Retinal pigment epithelial cell (primary cell): ENCODE measurements at regions not wholly inside any gene's neighbourhood (a gene's known extent, or its start where the extent isn't known, plus 50 kb on each side); places are given as distances from the start of the nearest gene placed in this dataset.

ENCODE experiments used
- DNase-seq: peaks from one replicate; pipeline ENCODE4 v3.0.0-alpha.2; 2010; ENCODE audit warnings: low read depth
- H3K4me3 ChIP-seq: 2 replicates; pipeline ENCODE4 v1.5.1; 2011; ENCODE audit warnings: mild to moderate bottlenecking, low read length, control low read depth, moderate library complexity
- TF ChIP-seq, protein P1 (sequence below): conservative IDR thresholded peaks from 2 replicates; pipeline ENCODE4 v1.5.1; 2011; ENCODE audit warnings: low read depth, low read length, control low read depth, inconsistent platforms

DNA sequence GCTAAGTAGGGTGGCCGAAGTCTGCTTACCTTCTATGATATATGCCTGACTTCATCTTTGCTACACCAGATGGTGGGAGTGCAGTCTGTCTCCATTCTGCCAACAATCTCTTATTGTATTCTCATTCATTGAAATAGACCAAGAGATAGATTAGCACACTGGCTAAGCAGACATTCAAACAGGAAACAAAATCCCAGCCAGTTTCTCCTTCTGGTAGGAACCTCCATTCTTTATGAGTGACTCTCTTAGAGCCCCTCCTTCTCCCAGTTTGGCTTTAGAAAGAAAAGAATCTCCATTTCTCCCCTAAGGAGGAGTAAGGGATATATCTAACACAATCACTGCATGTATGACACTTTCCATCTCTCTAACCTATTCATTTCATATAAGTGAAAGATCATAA is 118.9 kb upstream of the COL5A2 start:
- no peak overlapping the region for H3K4me3 ChIP-seq
- TF ChIP-seq, protein P1, sequence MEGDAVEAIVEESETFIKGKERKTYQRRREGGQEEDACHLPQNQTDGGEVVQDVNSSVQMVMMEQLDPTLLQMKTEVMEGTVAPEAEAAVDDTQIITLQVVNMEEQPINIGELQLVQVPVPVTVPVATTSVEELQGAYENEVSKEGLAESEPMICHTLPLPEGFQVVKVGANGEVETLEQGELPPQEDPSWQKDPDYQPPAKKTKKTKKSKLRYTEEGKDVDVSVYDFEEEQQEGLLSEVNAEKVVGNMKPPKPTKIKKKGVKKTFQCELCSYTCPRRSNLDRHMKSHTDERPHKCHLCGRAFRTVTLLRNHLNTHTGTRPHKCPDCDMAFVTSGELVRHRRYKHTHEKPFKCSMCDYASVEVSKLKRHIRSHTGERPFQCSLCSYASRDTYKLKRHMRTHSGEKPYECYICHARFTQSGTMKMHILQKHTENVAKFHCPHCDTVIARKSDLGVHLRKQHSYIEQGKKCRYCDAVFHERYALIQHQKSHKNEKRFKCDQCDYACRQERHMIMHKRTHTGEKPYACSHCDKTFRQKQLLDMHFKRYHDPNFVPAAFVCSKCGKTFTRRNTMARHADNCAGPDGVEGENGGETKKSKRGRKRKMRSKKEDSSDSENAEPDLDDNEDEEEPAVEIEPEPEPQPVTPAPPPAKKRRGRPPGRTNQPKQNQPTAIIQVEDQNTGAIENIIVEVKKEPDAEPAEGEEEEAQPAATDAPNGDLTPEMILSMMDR: no peak
- no peak for DNase-seq

DNA sequence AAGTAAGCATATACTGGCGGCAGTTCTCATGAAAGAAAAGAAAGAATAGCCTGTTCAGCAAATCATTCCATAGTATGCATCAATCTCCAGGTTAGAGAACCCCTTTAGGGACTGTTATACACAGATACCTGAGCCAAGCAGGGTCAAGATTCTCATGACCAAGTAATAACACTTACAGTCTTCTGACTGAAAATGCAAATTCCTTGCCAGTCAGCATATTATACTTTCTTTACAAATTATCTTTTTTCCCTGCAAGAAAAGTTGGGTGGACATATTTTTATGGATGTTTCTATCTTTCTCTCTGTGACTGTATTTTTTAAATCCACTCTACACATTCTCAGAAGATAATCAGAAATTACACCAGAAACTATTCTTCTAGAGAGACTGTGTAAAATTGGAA is 120.4 kb upstream of the COL5A2 start:
- TF ChIP-seq, protein P1: no peak
- no peak for DNase-seq
- no peak overlapping the region for H3K4me3 ChIP-seq

DNA sequence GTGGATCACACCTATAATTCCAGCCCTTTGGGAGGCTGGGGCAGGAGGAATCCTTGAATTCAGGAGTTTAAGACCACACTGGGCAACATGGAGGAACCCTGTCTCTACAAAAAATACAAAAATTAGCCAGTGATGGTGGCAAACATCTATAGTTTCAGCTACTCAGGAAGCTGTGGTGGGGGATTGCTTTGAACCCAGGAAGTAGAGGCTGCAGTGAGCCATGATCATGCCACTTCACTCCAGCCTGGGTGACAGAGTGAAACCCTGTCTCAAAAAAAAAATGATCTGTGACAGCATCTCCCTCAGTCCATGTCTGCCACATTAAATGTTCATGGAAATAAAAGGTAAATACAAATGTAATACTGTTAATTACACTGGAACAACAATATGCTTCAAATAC is 121.4 kb upstream of the COL5A2 start:
- no peak overlapping the region for H3K4me3 ChIP-seq
- no peak for DNase-seq
- TF ChIP-seq, protein P1: no peak

DNA sequence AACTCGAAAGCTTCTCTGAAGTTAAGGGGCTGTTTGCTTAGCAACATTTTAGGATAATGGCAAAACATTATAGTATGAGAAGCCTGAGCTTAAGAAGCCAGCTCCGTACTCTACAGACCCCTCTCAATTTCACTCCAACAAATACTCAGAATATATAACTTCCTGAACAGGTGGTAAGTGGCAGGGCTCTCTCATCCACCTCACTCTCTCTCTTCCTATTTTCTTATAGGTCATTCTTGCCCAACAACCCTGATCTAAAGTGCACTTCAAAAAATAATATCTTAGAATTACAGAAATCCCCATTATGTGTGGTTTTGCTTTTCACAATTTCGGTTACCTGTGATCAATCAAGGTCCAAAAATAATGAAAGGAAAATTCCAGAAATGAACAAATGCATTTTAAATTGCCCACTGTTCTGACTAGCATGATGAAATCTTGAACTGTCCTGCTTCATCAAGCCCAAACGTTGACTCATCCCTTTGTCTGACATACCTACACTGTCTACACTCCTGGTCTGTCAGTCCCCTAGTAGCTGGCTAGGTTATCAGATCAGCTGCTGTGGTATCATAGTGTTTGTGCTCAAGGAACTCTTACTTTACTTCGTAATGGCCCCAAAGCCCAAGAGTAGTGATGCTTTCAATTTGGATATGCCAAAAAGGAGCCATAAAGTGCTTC is 122.8 kb upstream of the COL5A2 start:
- H3K4me3 ChIP-seq: no peak overlapping the region
- DNase-seq: no peak
- TF ChIP-seq, protein P1: no peak

DNA sequence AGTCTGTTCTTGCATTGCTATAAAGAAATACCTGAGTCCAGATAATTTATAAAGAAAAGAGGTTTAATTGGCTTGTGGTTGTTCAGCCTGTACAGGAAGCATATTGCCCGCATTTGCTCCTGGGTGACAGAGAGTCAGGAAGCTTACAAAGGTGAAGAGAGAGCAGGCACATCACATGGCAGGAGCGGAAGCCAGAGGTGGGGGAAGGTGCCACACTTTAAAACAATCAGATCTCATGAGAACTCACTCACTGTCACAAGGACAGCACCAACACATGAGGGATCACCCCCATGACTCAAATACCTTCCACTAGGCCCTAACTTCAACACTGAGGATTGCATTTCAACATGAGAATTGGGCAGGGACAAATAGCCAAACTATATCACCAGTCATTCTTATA is 124.8 kb upstream of the COL5A2 start:
- TF ChIP-seq, protein P1: no peak
- H3K4me3 ChIP-seq: no peak overlapping the region
- no peak for DNase-seq

DNA sequence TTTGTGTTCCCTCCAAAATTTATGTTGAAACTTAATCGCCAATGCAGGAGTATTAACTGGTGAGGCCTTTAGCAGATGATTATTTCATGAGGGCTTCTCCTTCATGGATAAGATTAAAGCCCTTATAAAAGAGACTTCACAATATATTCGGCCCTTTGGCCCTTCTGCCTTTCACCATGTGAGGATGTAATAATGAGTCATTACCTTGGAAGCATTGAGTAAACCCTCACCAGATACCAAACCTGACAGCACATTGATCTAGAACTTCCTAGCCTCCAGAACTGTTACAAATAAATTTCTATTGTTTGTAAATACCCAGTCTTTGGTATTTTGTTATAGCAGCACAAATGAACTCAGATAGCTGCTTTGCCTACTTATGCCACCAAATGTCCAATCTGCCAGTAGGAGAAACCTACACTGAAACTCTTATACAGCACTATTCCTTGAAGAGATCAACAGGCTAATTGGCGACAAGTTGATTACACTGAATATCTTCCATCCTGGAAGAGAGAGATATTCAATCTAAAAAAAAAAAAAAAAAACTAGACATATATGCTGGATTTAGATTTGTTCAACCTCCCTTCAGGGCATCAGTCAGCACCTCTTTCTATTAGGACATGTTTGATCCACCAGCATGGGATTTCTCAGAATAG is 125.9 kb upstream of the COL5A2 start:
- no peak for DNase-seq
- H3K4me3 ChIP-seq: no peak overlapping the region
- TF ChIP-seq, protein P1: no peak

DNA sequence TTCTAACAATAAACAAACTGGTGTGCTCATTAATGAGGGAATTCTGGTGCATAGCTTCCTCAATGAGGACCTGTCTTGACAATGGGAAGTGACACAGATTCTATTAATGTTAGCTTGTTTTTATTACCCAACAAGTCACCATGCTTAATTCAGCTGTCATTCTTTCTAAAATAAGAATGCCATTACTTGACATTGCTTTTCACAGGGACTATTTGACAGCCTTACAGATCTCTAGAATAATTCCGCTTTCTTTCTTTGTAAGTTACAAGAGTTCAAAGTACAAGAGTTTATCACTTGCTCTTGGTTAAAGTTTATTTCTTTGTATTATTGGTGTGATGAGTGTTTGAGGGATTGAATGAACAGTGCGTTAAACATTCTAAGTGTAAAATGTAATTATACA is 127.0 kb upstream of the COL5A2 start:
- TF ChIP-seq, protein P1: no peak
- no peak for DNase-seq

More for the DNA sequence above, 127.0 kb upstream of the COL5A2 start:
- H3K4me3 ChIP-seq: no peak overlapping the region
